Left forelimb (tissue), 1 donor: ENCODE measurements at regions not wholly inside any gene's neighbourhood (a gene's known extent, or its start where the extent isn't known, plus 50 kb on each side); places are given as distances from the start of the nearest gene placed in this dataset.

Experiments
- DNase-seq: peaks from one replicate; pipeline ENCODE4 v3.0.0-alpha.2; 2018; ENCODE audit warnings: low spot score

- DNase-seq = no peak
These were observed 380.3 kb downstream of the PCNX1 start for GRCh38 chr14:71287567-71287966.

GRCh38 chr14:71289536-71289935 lies 382.3 kb downstream of the PCNX1 start:
- DNase-seq = no peak

GRCh38 chr14:71290301-71290700 lies 383.0 kb downstream of the PCNX1 start:
- no peak for DNase-seq

GRCh38 chr14:71290960-71291466 lies 383.8 kb downstream of the PCNX1 start:
- no peak for DNase-seq

GRCh38 chr14:71296184-71296583 lies 388.9 kb downstream of the PCNX1 start:
- DNase-seq = no peak

GRCh38 chr14:71300566-71301330 lies 393.5 kb downstream of the PCNX1 start:
- no peak for DNase-seq

- DNase-seq = no peak
These were observed 394.4 kb downstream of the PCNX1 start for GRCh38 chr14:71301611-71302010.

GRCh38 chr14:71304690-71305089 lies 397.4 kb downstream of the PCNX1 start:
- DNase-seq = no peak

- no peak for DNase-seq
These were observed 401.4 kb downstream of the PCNX1 start for GRCh38 chr14:71308671-71309070.

GRCh38 chr14:71309756-71310155 lies 402.5 kb downstream of the PCNX1 start:
- no peak for DNase-seq

GRCh38 chr14:71311061-71311460 lies 403.8 kb downstream of the PCNX1 start:
- DNase-seq = no peak

- DNase-seq = no peak
These were observed 407.5 kb downstream of the PCNX1 start for GRCh38 chr14:71314717-71315116.

GRCh38 chr14:71317385-71318096 lies 410.3 kb downstream of the PCNX1 start:
- DNase-seq = no peak

- no peak for DNase-seq
These were observed 410.8 kb downstream of the PCNX1 start for GRCh38 chr14:71318097-71318459.

GRCh38 chr14:71319666-71320065 lies 412.4 kb downstream of the PCNX1 start:
- DNase-seq = no peak

GRCh38 chr14:71320107-71320733 lies 413.0 kb downstream of the PCNX1 start, which contains the start of gene SIPA1L1:
SIPA1L1 (plus strand) TSS chr14:71320476.
- DNase-seq = peak; percentile 98

- DNase-seq = peak; percentile 80
These were observed 413.7 kb downstream of the PCNX1 start for GRCh38 chr14:71320734-71321573.

- no peak for DNase-seq
These were observed 414.5 kb downstream of the PCNX1 start for GRCh38 chr14:71321574-71322315.

GRCh38 chr14:71322655-71323250 lies 415.5 kb downstream of the PCNX1 start:
- no peak for DNase-seq

- DNase-seq = no peak
These were observed 417.6 kb downstream of the PCNX1 start for GRCh38 chr14:71324767-71325272.

GRCh38 chr14:71327691-71328090 lies 420.4 kb downstream of the PCNX1 start:
- no peak for DNase-seq
